ENCODE measurements at regions not wholly inside any gene's neighbourhood (a gene's known extent, or its start where the extent isn't known, plus 50 kb on each side); places are given as distances from the start of the nearest gene placed in this dataset.

GRCh38 chr18:46406539-46406932 is 250.5 kb downstream of the LOXHD1 start:
- Histone ChIP-seq H3K27ac (ENCODE audit: low read depth, low read length) (no peak overlapping the region), H3K4me2 (ENCODE audit: insufficient read depth, low read length) (no peak overlapping the region), H3K9me3 (ENCODE audit: low read depth, low read length) (no peaks in the 10 kb centered on the region), H2AFZ (ENCODE audit: low read length) (no peak overlapping the region), H3K27me3 (ENCODE audit: insufficient read depth, low read length) (peaks cover 4% of the 10 kb centered on the region), H3K36me3 (ENCODE audit: insufficient read depth, low read length) (no peaks in the 10 kb centered on the region), H3K4me1 (ENCODE audit: insufficient read depth, low read length) (peaks cover 4% of the 10 kb centered on the region), H3K79me2 (ENCODE audit: insufficient read depth, low read length) (no peaks in the 10 kb centered on the region), H3K4me3 (ENCODE audit: insufficient read depth, low read length) (no peak overlapping the region), H4K20me1 (ENCODE audit: insufficient read depth, low read length) (no peaks in the 10 kb centered on the region)
- no peak for TF ChIP-seq CTCF (IDR thresholded peaks at IDR 0.05; ENCODE audit: extremely low read depth, low read depth, low read length)
- DNase-seq (ENCODE audit: insufficient read length, low spot score, missing footprints): no peak

GRCh38 chr18:46407486-46408166 is 249.4 kb downstream of the LOXHD1 start:
- Histone ChIP-seq H3K4me1 (ENCODE audit: insufficient read depth, low read length) (peaks cover 4% of the 10 kb centered on the region), H3K36me3 (ENCODE audit: insufficient read depth, low read length) (no peaks in the 10 kb centered on the region), H4K20me1 (ENCODE audit: insufficient read depth, low read length) (no peaks in the 10 kb centered on the region), H3K27ac (ENCODE audit: low read depth, low read length) (no peak overlapping the region), H3K4me2 (ENCODE audit: insufficient read depth, low read length) (no peak overlapping the region), H2AFZ (ENCODE audit: low read length) (no peak overlapping the region), H3K9me3 (ENCODE audit: low read depth, low read length) (no peaks in the 10 kb centered on the region), H3K4me3 (ENCODE audit: insufficient read depth, low read length) (no peak overlapping the region), H3K79me2 (ENCODE audit: insufficient read depth, low read length) (no peaks in the 10 kb centered on the region), H3K27me3 (ENCODE audit: insufficient read depth, low read length) (peaks cover 4% of the 10 kb centered on the region)
- peak; percentile 68 for DNase-seq (ENCODE audit: insufficient read length, low spot score, missing footprints)
- no peak for TF ChIP-seq CTCF (IDR thresholded peaks at IDR 0.05; ENCODE audit: extremely low read depth, low read depth, low read length)

DNA sequence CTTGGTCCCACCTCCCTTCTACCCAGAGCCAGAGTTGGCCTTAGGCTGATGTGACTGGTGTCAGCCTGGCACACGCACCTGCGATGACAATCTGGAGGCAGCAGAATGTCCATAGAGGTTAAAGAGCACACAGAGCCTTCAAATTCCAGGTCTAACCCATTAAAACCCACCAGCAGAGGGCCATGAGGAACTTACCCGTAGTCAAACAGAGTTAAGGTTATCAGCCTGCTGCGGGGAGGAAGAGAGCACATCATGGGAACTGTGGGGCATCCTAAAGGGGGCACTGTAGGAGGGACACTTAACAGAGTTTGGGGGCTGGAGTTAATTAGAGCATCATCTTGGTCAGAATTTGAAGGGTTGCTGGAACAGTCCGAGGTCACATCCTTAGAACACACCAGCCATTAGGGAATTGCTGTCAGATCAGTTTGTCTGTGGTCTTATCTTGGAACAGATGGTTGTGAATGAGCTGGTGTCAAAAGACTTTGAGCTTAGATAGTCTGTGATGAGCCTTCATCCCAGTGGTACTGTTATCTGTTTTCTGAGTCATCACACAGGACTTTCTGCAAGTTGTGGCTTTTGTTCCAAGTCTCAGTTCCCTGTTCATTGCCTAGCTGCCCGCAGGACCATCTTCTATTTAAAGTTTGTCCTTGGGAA is 248.6 kb downstream of the LOXHD1 start:
- H3K4me3 ChIP-seq (ENCODE audit: insufficient read depth, low read length): no peak overlapping the region
- H3K27me3 ChIP-seq (ENCODE audit: insufficient read depth, low read length): peaks cover 4% of the 10 kb centered on the region
- H3K36me3 ChIP-seq (ENCODE audit: insufficient read depth, low read length): no peaks in the 10 kb centered on the region
- H3K79me2 ChIP-seq (ENCODE audit: insufficient read depth, low read length): no peaks in the 10 kb centered on the region
- no peaks in the 10 kb centered on the region for H4K20me1 ChIP-seq (ENCODE audit: insufficient read depth, low read length)
- H3K9me3 ChIP-seq (ENCODE audit: low read depth, low read length): no peaks in the 10 kb centered on the region
- no peak overlapping the region for H3K4me2 ChIP-seq (ENCODE audit: insufficient read depth, low read length)
- no peak for TF ChIP-seq CTCF (IDR thresholded peaks at IDR 0.05; ENCODE audit: extremely low read depth, low read depth, low read length)
- H2AFZ ChIP-seq (ENCODE audit: low read length): no peak overlapping the region
- peaks cover 4% of the 10 kb centered on the region for H3K4me1 ChIP-seq (ENCODE audit: insufficient read depth, low read length)
- H3K27ac ChIP-seq (ENCODE audit: low read depth, low read length): no peak overlapping the region
- no peak for DNase-seq (ENCODE audit: insufficient read length, low spot score, missing footprints)

DNA sequence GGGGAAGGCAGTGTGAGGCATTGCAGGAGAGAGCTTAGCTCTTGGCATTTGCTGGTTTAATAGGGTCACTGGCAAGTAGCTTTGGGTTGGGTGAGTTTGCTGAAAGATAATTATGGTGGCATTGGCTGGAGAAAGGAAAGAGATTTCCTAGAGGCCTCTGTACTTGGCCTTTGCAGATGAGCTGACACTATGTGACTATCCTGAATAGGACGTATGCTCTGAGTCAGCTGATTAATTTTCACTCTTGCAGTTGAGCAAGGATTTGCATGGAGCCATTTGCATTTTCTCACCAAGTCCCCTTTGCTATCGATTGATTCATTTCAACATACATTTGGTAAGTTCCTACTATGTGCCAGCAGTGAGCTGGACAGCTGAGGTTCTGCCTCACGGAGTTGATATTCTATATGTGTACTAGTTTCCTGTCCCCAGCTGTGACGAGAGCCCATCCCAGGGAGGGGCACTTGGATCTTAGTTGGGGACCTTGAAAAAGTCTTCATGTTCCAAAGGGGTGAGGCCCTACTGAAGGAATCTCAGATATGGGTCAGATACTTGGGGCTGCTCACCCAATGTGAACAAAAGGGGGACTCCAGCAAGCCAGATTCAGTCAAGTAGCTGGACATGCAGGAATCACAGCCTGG is 245.7 kb downstream of the LOXHD1 start:
- Histone ChIP-seq H3K9me3 (ENCODE audit: low read depth, low read length) (no peaks in the 10 kb centered on the region), H2AFZ (ENCODE audit: low read length) (no peak overlapping the region), H3K4me1 (ENCODE audit: insufficient read depth, low read length) (peaks cover 4% of the 10 kb centered on the region), H3K27me3 (ENCODE audit: insufficient read depth, low read length) (peaks cover 4% of the 10 kb centered on the region), H3K27ac (ENCODE audit: low read depth, low read length) (no peak overlapping the region), H3K36me3 (ENCODE audit: insufficient read depth, low read length) (no peaks in the 10 kb centered on the region), H3K4me2 (ENCODE audit: insufficient read depth, low read length) (no peak overlapping the region), H3K4me3 (ENCODE audit: insufficient read depth, low read length) (no peak overlapping the region), H4K20me1 (ENCODE audit: insufficient read depth, low read length) (no peaks in the 10 kb centered on the region), H3K79me2 (ENCODE audit: insufficient read depth, low read length) (no peaks in the 10 kb centered on the region)
- no peak for DNase-seq (ENCODE audit: insufficient read length, low spot score, missing footprints)
- TF ChIP-seq CTCF (IDR thresholded peaks at IDR 0.05; ENCODE audit: extremely low read depth, low read depth, low read length): no peak

All from osteoblast (primary cell).